ENCODE measurements at regions not wholly inside any gene's neighbourhood (a gene's known extent, or its start where the extent isn't known, plus 50 kb on each side); places are given as distances from the start of the nearest gene placed in this dataset.

DNA sequence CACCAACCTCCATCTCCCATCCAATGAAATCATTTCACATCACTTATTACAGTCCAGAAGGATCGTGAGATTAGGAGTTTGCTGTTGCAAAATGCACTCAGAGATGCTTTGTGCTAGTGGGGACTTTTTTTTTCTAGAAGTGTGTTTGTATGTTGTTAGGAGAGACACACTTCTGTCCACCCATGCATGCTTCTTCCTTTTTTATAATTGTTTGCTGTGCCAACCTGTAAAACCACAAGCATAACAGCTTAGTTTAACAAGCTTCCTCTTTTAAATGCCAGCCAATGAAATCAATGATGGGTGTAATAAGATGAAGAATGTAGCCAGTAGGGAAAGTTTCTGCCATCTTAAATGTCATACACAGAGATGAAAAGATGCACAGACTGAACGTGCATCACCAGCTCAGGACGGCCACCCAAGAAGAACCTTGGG lies 305.6 kb upstream of the STT3B start:
- DNase-seq (ENCODE audit: low read depth), result no peak
- no peak overlapping the region for H3K4me3 ChIP-seq (ENCODE audit: control insufficient read depth, low read depth, low read length)
- TF ChIP-seq, protein P1, sequence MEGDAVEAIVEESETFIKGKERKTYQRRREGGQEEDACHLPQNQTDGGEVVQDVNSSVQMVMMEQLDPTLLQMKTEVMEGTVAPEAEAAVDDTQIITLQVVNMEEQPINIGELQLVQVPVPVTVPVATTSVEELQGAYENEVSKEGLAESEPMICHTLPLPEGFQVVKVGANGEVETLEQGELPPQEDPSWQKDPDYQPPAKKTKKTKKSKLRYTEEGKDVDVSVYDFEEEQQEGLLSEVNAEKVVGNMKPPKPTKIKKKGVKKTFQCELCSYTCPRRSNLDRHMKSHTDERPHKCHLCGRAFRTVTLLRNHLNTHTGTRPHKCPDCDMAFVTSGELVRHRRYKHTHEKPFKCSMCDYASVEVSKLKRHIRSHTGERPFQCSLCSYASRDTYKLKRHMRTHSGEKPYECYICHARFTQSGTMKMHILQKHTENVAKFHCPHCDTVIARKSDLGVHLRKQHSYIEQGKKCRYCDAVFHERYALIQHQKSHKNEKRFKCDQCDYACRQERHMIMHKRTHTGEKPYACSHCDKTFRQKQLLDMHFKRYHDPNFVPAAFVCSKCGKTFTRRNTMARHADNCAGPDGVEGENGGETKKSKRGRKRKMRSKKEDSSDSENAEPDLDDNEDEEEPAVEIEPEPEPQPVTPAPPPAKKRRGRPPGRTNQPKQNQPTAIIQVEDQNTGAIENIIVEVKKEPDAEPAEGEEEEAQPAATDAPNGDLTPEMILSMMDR (conservative IDR thresholded peaks at IDR 0.05; ENCODE audit: control insufficient read depth, insufficient read depth, low read depth, low read length), result no peak

DNA sequence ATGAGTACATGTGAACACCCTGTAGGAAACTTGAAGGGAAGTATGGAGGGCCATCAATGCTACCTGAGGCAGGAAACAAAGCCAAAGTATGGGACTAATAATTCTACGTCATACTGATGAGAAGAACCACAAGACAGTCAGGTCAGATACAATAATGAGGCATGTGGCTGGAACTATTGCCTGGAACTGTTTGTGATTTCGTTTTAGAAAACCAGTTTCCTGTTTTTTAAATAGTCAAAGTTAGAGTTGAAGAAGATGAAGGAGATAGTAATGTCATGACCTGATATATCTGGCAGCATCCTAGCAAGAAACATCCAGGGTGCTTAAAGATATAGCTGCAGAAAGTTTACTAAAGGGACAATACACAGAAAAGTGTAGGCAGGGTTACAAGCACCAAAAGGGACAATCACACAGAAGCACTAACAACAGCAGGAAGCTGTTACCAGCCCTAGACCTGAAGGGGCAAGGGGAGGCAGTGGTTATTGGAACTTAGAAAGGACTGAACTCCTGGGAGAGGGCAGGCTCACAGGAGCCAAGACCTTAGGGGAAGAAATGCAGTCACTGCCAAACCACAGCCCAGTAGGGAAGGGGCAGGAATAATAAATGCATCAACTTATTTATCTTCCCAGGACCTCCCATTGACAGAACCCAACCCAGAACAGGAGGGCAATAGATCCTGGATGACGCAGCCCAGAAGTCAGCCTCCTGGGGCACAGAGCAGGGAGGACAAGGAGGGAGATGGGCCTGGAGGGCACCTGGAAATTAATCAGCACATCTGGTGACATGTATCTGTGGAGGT lies 302.1 kb upstream of the STT3B start:
- DNase-seq (ENCODE audit: low read depth), result no peak
- TF ChIP-seq, protein P1 (conservative IDR thresholded peaks at IDR 0.05; ENCODE audit: control insufficient read depth, insufficient read depth, low read depth, low read length), result no peak
- H3K4me3 ChIP-seq (ENCODE audit: control insufficient read depth, low read depth, low read length), result no peak overlapping the region

DNA sequence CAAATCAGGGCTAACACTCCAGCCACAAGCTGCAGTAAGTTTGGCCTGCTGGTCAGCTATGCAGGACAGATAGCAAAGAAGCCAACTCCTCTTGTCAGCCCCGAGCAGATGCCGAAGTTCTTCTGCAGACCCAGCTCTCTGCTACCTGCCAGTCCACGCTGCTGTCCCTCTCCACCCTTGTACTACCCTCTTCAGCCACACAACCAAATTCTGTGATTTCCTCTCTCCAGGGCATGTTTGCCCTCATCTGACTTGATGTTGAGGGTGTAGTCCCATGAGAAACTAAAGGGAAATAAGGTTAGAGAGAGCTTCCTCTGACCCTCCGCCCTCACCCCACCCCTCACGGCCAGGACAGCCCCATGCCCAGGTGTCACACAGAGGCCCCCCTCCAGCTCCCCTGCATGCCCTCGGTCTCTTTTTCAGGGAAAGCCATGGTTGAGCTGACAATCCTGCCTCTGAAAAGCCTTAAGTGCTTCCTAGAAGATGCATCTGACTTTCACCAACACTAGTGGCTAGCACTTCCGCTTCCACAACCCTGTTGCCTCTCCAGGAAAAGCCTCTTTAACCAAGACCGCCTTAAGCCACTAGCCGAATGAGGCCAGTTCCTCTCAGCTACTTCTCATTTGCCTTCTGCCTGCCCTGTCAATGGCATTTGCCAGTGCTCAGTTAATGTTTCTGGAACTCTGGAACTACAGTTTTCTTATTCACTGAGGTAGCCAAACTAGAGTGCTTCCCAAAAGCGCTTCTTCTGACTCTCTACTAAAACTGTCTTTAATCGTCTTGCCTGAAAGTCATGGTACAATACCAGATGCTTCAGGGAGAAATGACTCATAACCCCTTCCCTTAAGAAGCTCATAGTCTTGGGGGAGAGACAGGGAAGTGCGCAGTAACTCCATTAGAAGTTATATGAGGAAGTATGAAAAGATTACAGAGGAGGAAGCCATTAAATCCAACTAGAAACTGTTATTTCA lies 300.4 kb upstream of the STT3B start:
- no peak overlapping the region for H3K4me3 ChIP-seq (ENCODE audit: control insufficient read depth, low read depth, low read length)
- TF ChIP-seq, protein P1 (conservative IDR thresholded peaks at IDR 0.05; ENCODE audit: control insufficient read depth, insufficient read depth, low read depth, low read length), result no peak
- peak; percentile 29 for DNase-seq (ENCODE audit: low read depth)

DNA sequence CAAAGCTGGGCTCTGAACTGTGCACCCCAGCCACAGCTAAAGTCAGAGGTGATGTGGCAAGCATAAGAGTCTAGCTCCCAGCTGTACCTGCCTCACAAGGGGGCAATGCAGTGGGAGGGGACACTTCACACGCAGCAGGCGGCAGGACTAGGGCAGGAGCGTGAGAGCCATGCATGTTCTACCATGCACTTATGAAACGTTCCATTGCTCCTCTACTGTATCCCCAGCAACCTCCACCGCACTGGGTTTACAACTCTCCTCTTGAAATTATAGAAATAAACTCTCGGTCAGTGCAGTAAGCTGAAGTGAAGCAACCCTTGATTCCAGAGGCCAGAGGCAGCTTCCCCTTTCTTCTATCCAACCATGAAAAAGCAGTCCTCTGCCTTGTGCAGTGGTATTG lies 298.6 kb upstream of the STT3B start:
- TF ChIP-seq, protein P1 (conservative IDR thresholded peaks at IDR 0.05; ENCODE audit: control insufficient read depth, insufficient read depth, low read depth, low read length), result no peak
- no peak for DNase-seq (ENCODE audit: low read depth)
- no peak overlapping the region for H3K4me3 ChIP-seq (ENCODE audit: control insufficient read depth, low read depth, low read length)

DNA sequence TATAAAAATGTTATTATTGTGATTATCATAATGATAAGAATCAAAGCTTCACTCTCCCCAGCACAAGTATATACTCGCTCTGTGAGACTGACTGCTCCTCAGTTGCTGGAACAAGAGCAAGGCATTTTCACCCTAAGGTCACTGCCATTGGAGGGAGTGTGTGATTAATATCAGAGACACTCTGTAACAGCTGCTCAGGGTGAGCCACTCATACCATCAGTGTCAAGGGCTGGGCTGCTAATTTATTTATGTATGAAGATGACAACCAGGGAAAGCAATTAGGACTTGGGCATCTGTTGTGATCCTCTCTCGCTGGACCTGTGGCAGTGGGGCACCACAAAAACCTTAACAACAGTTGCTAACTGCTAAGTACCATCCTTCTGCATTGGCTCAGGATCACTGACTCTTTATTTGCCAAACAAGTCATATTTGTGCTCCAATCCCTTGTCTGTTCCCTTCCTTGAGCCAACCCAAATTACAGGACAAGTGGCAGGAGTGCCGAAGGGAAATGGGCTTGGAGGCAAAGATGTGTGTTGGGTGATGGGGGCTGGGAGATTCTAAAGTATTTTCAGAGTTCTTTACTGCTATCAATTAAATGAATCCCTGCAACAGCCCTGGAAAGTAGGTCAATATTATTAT lies 297.5 kb upstream of the STT3B start:
- no peak overlapping the region for H3K4me3 ChIP-seq (ENCODE audit: control insufficient read depth, low read depth, low read length)
- DNase-seq (ENCODE audit: low read depth), result no peak
- TF ChIP-seq, protein P1 (conservative IDR thresholded peaks at IDR 0.05; ENCODE audit: control insufficient read depth, insufficient read depth, low read depth, low read length), result no peak

DNA sequence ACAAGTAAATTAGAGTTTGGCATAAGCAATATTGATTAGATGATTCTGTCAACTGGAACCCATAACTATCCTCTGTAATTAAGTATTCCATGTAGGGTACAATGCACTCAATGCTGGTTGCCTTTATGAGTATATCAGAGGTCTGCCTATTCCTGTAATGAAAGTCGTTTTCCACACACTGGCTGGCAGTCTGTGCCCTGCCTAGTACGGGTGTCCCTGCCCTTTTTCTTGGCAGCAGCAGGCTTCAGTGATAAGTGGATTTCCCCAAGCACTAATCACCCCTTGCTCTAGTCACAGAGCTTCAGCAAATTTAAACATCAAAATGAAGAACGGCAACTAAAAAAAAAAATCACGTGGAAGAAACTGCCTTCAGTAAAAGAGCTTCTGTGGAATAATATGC lies 294.8 kb upstream of the STT3B start:
- TF ChIP-seq, protein P1 (conservative IDR thresholded peaks at IDR 0.05; ENCODE audit: control insufficient read depth, insufficient read depth, low read depth, low read length), result no peak
- no peak overlapping the region for H3K4me3 ChIP-seq (ENCODE audit: control insufficient read depth, low read depth, low read length)
- DNase-seq (ENCODE audit: low read depth), result no peak

Measured in fibroblast of mammary gland (primary cell).